Stimulated activated CD4-positive, alpha-beta T cell treated with anti-CD3 and anti-CD28 coated beads, Interleukin-12 subunit alpha, Interleukin-12 subunit beta, amount 100 ng/mL, for 48 hours (primary cell): ENCODE measurements at regions not wholly inside any gene's neighbourhood (a gene's known extent, or its start where the extent isn't known, plus 50 kb on each side); places are given as distances from the start of the nearest gene placed in this dataset.
"Not testable (repeated sequence)": the region's sequence is repeated elsewhere in the genome, so short reads cannot be mapped to it uniquely, and the experiment has no call there.

Experiments used
- DNase-seq, 3 donors: peaks; one replicate each; pipeline ENCODE4 v3.0.0-alpha.2; 2020; ENCODE audit warnings: low read depth in 2 of 3, low spot score in 1 of 3

DNA sequence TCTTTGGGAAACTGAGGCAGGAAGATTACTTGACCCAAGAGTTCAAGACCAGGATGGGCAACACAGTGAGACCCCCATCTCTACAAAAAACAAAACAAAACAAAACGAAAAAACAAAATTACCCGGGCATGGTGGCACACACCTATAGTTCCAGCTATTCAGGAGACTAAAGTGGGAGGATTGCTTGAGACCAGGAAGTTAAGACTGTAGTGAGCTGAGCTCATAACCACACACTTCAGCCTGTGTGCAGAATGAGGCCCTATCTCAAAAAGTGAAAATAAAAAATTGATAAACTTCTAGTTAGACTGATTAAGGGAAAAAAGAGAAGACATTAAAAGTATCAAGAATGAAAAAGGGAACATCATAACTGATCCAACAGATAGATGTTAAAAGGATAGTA is 154.0 kb downstream of the RHOU start:
- DNase-seq: no peak

GRCh38 chr1:228891272-228892034 is 156.2 kb downstream of the RHOU start:
- no peak for DNase-seq

DNA sequence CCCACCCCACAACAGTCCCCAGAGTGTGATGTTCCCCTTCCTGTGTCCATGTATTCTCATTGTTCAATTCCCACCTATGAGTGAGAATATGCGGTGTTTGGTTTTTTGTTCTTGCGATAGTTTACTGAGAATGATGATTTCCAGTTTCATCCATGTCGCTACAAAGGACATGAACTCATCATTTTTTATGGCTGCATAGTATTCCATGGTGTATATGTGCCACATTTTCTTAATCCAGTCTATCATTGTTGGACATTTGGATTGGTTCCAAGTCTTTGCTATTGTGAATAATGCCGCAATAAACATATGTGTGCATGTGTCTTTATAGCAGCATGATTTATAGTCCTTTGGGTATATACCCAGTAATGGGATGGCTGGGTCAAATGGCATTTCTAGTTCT is 156.9 kb downstream of the RHOU start:
- not testable (repeated sequence) for DNase-seq

- DNase-seq: no peak
These were observed 159.2 kb downstream of the RHOU start for GRCh38 chr1:228894442-228894989.

GRCh38 chr1:228897901-228898300 is 162.6 kb downstream of the RHOU start:
- DNase-seq: no peak

- DNase-seq: no peak
These were observed 163.3 kb downstream of the RHOU start for GRCh38 chr1:228898582-228898992.

GRCh38 chr1:228899421-228899956 is 164.2 kb downstream of the RHOU start:
- no peak for DNase-seq

GRCh38 chr1:228900099-228900885 is 165.0 kb downstream of the RHOU start:
- no peak for DNase-seq

DNA sequence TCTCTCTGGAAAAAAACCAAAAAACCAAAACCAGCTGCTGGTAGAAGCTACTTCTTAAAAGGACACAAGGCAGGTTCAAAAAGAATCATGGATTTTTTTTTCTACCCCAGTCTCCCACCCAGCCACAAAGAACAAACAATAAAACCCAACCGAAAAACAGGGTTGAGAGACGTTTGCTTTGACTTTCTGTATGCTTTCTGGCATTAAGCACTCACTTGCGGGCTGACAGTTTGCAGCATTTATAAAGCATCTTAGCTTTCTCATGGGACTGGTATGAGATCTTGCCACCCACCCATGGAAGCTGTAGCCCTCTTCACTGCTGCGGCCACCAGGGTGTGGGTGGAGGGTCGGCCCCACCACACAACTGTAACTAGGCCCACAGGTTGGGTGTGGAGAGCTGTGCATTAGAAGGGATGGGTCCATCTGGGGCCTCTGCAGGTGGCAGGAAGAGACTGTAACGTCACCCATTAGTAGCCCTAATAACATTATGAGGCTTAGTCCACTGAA is 165.7 kb downstream of the RHOU start:
- no peak for DNase-seq

DNA sequence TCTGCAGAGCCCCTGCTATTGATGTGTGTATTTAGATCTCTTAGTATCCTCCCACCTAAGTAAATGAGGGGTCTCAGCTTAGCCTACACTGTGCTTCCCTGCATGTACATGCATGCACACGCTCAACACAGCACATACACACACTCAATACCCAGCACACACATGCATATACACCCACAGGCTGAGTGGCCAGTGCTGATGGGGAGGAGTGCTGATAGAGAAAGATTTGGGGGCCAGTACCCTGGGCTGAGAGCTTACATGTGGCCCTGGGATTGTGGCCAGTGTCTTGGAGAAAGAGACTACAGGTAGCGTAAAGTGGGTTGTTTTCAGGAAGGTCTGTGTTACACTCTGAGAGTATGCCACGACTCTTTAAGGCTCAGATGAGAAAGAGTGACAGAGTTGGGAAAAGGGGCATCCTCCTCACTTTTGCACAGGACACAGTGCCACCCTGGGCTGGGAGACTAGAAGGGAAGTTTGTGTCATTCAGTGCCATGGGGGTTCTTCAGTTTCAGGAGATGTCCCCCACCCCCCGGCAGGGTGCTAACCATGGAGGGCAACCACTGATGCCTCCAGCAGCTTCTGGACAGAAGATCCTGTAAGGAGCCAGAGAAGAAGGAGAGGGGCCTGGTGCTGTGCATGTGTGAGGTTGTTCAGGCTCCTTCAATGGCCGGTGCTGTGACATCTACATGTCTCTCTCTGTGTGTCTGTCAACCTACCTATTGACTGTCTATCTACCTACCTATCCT is 166.8 kb downstream of the RHOU start:
- no peak for DNase-seq

DNA sequence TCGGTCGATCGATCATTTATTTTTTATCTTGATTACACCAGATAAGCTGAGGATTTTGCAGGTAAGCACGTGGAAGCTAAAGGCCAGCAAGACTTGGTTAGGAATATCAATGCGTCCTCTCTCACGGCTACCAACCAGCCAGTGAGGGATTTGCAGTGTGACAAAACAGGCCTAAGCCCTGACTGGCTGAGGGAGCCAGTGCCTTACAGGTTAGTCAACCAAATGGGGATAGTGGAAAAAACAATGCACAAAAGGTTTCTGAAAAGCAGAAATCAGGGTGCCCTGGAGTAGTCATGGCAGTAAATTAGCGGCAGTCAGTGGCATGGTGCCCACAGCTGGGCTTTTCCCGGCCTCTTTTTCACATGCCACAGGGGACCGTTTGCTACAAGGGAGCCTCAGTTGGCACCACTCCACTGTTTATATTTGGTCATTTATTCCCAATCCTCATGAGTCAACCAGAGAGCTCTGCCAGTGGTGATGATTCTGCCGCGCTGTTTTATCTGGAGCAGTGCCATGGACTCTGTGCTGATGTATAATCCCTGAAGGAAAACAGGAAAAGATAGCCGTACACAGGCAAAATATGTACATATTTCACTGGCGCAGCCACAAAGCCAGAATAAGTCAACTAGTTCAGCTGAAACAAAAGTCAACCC is 167.6 kb downstream of the RHOU start:
- DNase-seq: no peak

DNA sequence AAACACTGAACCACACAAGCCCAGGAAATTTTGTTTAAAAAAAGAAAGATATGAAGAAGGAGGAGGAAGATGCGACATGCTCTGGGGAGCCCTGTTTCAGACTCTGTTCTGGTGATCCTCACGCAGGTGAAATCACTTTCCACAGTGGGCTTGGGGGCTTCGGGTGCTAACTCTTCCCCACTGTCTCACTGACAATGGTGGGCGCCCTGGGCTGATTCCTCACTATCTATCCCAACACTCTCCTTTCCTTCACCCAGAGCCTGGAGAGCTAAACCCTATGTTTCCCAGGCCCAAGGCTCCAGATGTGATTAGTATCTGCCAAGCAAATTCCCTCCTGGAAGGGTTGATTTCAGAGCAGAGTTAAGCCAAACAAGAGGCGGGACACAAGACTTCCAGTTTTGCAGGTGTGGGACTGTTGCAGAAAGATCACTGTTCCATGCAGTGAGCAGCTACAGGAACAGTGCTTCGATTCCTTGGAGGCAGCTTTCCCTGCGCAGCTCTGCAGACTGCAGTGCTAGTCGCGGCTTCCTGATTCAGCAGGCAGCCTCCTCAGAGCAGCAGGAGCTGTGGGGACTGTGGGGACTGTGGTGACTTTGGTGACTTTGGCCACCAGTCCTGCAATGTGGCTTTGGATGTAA is 168.3 kb downstream of the RHOU start:
- no peak for DNase-seq

DNA sequence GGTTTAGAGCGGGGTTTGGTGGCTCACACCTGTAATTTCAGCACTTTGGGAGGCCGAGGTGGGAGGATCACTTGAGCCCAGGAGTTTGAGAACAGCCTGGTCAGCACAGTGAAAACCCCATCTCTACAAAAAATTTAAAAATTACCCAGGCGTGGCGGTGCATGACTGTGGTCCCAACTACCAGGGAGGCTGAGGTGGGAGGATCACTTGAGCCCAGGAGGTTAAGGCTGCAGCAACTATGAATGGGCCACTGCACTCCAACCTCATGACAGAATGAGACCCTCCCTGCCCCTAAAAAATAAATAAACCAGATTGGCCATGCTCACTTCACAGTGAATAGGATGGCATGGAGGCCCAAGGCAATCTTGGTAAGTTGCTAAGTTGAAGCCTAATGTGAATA is 168.9 kb downstream of the RHOU start:
- DNase-seq: no peak

GRCh38 chr1:228905701-228906101 is 170.4 kb downstream of the RHOU start:
- no peak for DNase-seq

DNA sequence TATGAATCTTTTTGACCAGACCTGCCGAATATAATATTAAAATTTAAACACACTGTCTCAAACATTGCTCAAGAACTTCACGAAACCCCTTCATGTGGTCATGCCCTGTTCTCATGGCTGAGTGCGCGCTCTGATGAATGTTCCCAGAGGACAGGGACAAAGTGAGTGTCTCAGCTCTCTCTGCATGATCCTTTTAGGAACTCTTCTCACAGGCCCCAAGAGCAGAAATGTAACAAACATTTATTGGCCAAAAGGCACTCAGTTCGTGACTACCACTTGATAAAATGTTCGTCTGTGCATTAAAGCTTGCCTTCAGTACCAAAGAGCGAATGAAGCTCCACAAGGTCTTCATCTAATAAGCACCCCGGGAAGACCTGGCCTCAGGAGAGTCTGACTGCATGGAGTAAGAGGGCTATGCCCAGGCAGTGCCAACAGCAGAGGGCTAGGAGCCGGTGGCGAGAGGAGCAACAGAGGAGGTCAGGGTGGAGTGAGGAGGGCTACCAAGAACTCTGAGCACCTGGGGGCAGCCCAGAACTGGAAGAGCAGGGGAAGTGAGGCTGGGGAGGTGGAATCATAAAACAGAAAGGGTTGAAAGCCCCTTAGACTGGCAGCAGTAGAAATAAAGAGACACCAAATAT is 171.1 kb downstream of the RHOU start:
- DNase-seq: no peak

DNA sequence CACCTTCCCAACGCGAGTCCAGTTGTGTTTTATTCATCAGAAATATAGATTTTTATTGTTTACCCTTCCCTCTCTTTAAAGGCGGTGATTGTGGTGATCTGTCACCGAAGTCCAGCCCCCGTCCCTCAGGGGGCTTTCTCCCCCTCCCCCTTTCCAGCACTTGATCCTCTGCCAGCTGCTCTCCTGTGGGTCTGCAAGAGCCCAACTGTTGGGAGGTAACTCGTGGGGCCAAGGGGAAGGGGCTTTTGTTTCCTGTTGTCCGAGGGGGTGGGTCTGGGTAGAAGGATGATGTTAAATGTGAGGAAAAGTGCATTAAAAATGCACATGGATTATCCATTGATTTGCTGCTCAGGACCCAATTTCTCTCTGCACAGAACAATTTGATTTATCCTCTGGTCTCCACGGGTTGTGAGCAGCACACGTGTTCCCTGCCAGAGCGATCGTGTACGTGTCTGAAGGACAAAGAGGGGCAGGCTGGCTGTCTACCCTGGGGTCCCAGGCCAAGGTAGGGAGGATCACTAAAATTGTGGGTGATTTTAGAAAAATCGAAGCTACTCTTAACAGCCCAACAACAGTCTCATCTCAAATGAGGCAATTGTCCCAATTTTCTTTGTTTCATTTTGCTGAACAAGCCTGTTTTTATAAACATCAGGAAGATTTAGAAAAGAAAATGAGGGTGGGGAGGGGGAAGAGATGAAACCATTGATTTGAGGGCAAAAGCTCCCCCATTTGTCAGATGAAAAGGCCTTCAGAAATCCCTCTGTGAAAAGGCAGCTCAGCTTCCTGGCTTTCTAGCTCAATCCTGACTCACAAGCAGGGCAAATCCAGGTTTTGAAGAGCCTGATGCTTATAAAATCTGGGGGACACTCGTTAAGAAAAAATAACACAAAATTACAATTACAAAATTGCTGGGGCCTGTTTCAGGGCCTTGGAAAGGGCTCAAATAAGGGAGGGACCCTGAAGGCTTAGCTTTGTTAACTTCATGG is 176.2 kb downstream of the RHOU start:
- no peak for DNase-seq

DNA sequence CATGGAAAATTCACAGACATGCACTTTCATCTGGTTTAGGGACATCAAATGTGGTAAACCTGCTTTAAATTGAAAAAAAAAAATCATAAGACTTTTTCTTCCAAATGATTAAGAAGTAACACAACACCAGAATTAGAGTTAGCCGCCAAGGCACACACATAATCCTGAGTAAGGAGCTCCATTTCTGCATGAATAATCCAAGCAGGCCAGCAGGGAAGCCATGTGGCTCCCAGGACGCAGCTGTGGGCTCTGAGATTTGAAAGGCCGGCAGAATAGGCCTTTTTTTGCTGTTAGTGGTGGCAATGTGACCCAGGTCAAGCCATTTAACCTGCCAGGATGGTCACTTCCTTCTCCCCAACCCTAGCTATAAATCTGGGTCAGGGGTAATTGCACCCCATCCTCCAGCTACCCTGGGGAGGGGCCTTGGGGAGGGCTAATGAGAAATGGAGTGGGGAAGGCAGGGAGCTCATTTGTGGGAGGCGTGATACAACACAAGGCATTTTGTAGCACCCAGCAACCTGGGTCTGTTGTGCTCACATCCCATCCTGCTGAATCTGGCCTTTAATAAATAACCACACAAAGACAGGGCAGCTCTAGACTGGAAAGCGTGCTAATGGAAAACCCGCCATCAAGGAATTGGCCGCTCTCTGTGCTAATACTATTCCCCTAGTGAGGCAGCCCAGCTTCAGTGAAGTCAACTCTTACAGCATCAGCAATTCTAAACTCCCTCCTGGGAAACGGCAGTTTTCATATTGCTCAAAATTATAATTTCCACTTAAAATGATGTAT is 178.5 kb downstream of the RHOU start:
- DNase-seq: no peak

DNA sequence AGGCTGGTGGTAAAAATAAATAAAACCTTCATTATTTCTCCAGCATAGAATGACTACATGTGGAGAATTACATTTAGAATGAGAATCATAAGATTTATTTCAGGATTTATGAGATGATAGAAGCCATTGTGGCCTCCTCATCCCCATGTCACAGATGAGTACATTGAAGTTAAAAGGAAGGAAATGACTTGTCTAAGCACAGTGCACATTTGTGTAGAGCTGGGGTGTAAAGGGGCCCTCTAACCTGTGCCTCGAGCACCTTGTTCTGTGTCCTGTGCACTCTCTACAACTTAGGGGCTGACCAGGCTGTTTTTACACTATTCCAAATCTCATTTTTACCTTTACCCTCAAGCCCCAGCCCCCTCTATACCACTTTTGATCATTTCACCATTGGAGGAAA is 179.4 kb downstream of the RHOU start:
- DNase-seq: no peak
